Retinal pigment epithelial cell (primary cell): ENCODE measurements at regions not wholly inside any gene's neighbourhood (a gene's known extent, or its start where the extent isn't known, plus 50 kb on each side); places are given as distances from the start of the nearest gene placed in this dataset.

Experiments used
- DNase-seq: peaks from one replicate; pipeline ENCODE4 v3.0.0-alpha.2; 2010; ENCODE audit warnings: low read depth
- H3K4me3 ChIP-seq: 2 replicates; pipeline ENCODE4 v1.5.1; 2011; ENCODE audit warnings: mild to moderate bottlenecking, low read length, control low read depth, moderate library complexity
- TF ChIP-seq, protein P1 (sequence below): conservative IDR thresholded peaks from 2 replicates; pipeline ENCODE4 v1.5.1; 2011; ENCODE audit warnings: low read depth, low read length, control low read depth, inconsistent platforms

DNA sequence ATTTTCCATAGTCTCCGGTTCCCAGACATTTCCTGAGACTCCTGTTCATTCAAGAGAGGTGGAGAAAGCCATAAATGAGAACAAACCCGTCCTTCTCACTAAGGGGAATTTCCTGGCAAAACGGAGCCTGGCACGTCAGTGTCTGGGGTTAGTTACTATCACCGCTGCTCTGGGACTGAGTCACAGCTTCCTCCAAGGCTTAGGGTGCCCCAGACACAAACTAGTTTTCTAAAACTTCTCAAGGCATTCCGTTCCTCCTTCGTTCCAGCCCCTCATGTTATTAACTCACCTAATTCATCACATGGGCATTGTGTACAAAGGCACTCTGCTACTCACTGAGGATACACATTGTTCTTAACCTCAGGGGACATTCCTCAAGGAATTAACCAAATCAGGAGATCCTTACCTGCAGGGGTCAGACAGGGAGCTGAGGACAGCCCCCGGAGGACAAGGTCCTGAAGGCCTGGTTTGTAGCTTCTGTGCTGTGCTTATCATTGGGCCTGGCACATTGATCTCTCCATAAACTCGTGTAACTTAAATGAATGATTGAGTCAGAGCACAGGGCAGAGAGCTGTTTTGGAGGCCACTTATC is 103.0 kb upstream of the KLF6 start:
- peak; percentile 96 for DNase-seq
- no peak overlapping the region for H3K4me3 ChIP-seq

DNA sequence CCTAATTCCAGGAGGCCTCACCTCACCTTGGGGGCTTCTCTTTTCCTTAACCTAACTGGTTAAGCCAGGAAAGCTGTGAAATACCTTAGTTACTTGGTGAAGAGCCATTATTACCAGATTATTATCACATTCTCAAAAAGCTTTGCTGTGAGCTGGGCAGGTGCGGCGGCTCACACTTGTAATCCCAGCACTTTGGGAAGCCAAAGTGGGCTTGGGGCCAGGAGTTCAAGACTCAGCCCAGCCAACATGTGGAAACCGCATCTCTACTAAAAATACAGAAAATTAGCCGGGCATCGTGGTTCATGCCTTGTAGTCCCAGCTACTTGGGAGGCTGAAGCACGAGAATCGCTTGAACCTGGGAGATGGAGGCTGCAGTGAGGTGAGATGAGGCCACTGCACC is 102.4 kb upstream of the KLF6 start:
- DNase-seq, result peak; percentile 59
- H3K4me3 ChIP-seq, result no peak overlapping the region
- TF ChIP-seq, protein P1, sequence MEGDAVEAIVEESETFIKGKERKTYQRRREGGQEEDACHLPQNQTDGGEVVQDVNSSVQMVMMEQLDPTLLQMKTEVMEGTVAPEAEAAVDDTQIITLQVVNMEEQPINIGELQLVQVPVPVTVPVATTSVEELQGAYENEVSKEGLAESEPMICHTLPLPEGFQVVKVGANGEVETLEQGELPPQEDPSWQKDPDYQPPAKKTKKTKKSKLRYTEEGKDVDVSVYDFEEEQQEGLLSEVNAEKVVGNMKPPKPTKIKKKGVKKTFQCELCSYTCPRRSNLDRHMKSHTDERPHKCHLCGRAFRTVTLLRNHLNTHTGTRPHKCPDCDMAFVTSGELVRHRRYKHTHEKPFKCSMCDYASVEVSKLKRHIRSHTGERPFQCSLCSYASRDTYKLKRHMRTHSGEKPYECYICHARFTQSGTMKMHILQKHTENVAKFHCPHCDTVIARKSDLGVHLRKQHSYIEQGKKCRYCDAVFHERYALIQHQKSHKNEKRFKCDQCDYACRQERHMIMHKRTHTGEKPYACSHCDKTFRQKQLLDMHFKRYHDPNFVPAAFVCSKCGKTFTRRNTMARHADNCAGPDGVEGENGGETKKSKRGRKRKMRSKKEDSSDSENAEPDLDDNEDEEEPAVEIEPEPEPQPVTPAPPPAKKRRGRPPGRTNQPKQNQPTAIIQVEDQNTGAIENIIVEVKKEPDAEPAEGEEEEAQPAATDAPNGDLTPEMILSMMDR, result no peak

More for the DNA sequence above, 103.0 kb upstream of the KLF6 start:
- TF ChIP-seq, protein P1, result no peak

DNA sequence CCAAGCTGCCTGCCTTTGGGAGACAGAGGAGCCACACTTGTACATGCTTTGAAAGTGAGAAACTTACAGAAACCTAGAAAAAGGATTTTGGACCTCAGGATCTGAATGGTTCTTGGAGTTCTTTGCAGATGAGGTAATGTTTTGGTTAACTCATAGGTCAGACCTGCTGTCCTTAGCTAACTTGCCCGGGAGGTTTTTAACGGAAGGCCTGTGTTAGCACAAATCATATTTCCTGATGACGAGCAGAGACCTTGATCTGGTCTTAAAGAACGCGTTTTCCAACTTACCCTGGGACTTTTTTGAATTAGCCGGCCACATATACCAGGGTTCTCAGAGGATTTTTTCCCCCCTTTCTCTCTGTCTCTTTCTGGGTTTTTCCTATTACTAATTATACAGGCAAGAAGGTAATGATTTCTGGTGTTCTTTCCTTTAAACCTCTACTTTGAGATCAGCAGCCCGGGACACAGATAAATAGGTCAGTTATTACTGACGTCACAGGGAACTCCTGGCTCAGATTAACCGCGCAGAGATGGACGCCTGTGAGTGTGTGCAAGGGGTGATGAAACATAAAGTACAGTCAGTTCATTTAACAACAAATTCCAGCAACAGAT is 101.7 kb upstream of the KLF6 start:
- peak; percentile 83 for DNase-seq
- TF ChIP-seq, protein P1, result no peak
- no peak overlapping the region for H3K4me3 ChIP-seq

DNA sequence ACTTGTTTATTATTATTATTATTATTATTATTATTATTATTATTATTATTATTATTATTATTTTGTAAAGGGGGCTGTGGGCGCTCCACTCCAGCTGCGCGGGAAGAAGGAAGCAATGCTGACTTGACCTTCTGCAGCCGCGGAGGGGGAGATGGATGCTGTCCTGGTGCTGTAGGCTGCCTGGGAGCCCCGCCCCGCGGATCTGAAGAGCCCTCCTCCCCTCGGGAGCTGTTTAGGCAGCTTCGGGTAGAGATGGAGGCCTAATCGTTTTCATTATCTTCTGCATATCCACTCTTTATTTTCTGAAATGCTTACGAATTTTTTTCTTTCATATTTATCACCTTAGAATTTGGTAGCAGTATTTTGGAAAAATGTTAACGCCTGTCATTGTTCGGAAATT is 101.2 kb upstream of the KLF6 start:
- TF ChIP-seq, protein P1, result no peak
- H3K4me3 ChIP-seq, result no peak overlapping the region
- DNase-seq, result no peak

DNA sequence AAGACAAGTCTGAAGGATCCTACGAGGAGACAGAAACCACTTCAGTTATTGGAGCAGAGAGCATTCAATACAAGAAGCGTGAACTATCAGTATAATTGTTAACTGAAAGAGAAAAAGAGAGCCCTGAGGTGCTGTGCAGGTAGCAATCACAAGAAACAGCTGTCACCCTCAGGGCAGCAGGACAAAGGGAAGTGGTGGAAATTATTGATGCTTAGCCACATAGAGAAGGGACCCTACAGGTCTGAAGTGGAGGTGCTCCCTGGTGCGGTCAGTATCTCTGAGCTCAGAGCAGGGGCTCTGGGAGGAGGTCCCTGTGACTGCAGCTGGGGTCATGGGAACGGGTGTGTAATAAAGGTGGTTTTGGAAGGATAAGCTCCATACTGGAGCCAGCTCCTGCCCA is 97.8 kb upstream of the KLF6 start:
- no peak overlapping the region for H3K4me3 ChIP-seq
- no peak for DNase-seq
- TF ChIP-seq, protein P1, result no peak

DNA sequence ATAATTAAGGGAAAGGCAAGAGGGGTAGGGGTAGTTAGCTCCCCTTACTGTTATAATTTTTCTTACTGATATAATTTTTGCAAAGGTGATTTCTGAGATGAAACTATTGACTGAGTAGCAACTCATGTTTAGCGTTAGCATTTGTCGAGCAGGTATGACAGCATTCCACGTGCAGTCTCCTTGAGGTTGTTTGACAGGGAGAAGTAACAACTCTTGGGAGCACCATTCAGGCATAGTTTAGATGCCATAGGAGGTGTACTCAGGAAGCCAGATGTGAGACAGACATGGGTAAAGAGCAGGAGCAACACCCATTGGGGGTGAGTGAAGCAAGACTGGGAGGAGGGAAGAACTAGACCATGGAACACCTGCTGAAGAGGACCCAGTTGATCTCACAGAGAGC is 96.6 kb upstream of the KLF6 start:
- DNase-seq, result no peak
- H3K4me3 ChIP-seq, result no peak overlapping the region
- TF ChIP-seq, protein P1, result no peak

DNA sequence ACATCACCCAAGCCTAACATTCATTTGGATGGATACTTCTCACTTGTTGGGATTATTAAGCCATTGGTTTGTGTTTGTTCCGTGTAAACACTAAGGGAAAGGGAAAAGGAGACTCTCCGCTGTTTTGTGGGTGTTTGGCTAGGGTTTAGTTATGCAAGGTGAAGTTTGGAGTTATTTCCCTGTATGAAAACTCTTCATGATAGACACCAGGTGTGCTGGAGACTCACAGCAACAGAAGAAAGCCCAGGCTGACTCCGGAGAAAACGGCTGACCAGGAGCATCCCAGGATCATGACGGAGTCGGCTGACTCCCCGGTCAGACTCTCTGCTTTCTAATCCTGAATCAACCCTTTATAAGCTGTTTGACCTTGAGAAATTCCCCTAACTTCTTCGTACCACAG is 94.1 kb upstream of the KLF6 start:
- no peak for DNase-seq
- no peak overlapping the region for H3K4me3 ChIP-seq
- TF ChIP-seq, protein P1, result no peak
